Fibroblast of skin of right quadriceps (primary cell): ENCODE measurements at regions not wholly inside any gene's neighbourhood (a gene's known extent, or its start where the extent isn't known, plus 50 kb on each side); places are given as distances from the start of the nearest gene placed in this dataset.

Experiments
- DNase-seq: peaks from one replicate; pipeline ENCODE4 v3.0.0-alpha.2; 2013

DNA sequence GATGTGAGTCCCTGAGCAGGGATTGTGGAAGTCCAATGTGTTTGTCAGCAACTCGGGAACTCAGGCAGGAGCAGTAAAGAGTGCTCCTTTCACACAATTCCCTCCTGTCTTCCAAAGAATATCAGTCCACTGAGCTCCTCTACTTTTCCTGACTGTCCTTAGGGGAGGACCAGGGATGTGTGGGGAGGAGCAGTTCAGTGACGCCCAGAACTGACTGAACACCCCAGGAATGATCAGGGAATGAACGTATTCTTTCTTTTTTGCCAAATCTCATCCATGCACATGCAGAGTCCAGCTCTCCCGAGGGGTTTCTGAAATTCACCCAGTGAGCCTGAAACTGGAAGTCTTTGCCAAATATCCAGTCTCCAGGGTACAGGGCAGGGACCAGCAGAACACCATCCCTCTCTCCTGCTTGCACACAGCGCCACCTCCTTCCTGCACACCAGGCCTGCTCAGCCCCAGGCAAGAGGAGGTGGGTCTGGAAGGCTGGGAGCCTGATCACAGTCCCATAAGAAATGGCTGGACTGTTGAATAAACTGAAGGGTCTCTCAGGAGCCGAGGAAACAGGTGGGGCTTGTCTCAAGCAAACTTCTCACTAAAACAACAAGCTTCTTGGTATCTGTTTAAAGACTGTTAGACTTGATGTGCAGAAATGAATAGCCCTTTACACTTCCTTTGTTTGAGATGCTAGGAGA is 294.7 kb downstream of the C7orf25 start:
- DNase-seq = no peak

DNA sequence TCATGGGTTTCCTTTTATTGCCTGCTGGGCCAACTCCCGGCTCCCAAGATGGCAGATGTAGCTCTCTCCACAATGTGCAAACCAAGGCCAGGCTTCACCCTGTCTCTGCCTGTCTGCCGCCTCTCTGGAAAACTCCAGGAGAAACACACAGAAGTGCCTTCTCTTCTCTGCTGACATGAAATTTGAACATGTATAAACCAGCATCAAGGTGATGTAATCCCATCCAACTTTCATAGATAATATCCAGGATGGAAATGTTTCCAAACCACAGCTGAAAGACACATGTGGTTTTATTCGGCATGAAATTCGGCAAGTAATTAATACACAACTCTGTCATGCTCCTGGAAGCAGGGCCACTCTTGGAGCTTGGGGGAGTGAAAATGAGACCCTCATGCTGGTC is 297.2 kb downstream of the C7orf25 start:
- no peak for DNase-seq

DNA sequence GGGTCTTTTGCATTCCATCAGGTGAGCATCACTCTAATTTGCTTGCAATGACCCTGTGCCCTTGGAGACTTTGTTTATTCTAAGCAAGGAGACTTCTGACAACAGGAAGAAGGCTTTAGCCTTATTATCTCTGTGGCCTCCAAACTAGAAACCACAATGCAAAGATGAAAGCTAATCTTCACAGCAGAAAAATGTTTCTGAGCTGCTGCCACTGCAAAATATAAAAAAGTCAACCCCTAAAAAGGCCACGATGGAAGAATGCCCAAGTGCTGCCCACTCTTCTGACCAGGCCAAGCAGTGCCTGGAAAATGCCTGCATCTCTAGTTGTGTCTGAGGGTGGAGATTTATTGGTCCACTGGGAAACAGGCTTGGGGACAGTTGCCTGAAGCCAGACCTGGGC is 299.9 kb downstream of the C7orf25 start:
- DNase-seq = no peak

DNA sequence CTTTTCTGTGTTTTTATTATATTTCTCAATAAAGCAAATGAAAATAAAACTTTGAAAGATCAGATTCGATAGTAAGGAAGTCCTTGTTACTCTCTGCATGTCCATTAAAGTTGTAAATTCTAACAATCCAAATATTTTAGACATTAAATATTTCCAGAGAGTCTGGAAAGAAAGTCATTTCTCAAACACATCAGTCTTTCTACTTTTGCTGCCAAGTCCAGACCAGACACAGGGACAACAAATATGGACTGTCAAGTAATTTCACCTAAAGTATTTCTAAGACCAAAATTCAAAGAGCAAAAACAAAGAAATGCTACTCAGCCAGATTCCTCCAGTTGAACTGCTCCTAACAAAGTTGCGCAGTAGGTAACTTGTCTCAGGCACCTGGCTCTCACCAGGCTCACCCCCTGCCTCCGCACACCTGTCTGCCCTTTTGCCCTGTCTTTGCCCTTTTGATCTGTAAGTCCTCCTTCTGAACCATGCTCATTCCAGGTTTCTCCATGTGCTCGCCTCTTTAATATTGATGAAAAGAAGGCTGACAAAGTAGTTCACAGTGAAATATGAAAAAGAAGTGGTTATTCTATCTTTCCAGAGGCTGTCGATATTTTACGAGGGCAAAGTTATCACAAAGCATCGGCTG is 300.5 kb downstream of the C7orf25 start:
- DNase-seq = no peak

- no peak for DNase-seq
Measured at GRCh38 chr7:42606193-42606905, 305.5 kb downstream of the C7orf25 start.

GRCh38 chr7:42605406-42606192 is 306.3 kb downstream of the C7orf25 start:
- peak; percentile 37 for DNase-seq

GRCh38 chr7:42603496-42603895 is 308.4 kb downstream of the C7orf25 start:
- DNase-seq = no peak

DNA sequence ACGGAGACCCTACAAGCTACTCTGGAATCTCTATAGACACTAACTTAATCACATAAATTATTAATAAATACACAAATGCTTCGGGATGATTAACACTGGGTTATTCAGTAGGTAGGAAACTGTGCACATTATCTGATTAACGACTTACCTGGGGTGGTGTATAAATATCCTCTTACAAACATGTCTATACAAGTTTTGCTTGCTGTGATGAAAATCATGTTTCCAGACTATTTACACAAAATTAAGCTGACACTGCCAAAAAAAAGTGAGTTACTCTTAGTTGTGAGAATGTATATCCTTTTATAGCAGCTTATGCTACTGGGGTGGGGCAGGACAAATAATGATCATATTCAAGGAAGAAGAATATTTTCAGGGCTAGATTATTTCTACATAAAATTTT is 314.6 kb downstream of the C7orf25 start:
- DNase-seq = no peak

GRCh38 chr7:42596737-42597136 is 315.1 kb downstream of the C7orf25 start:
- DNase-seq = no peak

DNA sequence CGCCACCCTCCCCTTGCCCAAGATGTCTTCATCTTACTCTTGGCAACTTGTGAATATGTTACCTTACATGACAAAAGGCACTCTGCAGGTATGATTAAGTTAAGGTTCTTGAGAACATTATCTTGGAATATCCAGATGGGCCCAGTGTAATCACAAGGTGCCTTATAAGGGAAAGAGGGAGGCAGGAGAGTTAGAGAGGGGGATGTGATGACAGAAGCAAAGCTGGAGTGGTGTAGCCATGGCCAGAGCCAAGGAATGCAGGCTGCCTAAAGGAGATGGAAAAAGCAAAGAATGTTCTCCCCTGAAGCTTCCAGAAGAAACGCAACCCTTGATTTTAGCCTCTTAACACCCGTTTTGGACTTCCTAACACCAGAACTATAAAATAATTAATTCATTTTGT is 318.0 kb downstream of the C7orf25 start:
- DNase-seq = no peak

DNA sequence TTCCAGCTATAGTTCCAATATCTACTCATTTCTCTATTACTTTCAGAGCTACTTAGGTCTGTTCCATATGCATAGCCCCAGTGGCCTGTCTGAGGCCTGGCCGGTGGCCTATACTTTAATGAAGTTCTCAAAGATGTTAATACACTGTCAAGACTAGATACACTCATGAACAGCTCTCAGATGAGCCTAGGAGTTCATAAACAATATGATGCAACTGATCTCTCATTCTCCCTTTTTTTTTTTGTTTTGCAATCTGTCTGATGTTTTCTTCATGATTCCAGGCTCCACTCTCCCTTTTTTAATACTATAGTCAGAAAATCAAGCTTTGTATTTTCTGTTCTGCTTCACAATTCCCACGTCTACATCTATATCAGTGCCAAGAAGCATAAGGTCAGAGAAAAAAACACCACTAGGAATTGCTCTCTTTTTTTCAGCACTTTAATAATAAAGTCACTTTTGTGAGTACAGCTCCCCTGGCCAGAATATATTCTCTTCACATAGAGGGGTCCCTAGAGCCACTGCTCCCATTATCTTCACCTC is 321.0 kb downstream of the C7orf25 start:
- no peak for DNase-seq

GRCh38 chr7:42588876-42589275 is 323.0 kb downstream of the C7orf25 start:
- DNase-seq = no peak

- DNase-seq = no peak
Measured at GRCh38 chr7:42587806-42588205, 324.1 kb downstream of the C7orf25 start.

DNA sequence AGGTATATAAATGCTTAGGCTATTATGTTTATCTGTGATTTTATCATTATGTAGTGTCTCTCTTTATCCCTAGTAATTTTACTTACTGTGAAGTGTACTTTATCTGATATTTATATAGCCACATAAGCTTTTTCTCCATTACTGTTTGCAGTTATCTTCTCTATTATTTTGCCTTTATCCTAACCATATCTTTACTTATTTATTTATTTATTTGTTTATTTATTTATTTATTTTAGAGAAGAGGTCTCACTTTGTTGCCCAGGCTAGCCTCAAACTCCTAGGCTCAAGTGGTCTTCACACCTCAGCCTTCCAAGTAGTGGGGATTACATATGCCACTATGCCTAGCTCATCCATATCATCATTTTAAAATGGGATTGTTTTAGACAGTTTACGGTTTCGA is 331.8 kb downstream of the C7orf25 start:
- no peak for DNase-seq

- DNase-seq = no peak
Measured at GRCh38 chr7:42575171-42575570, 336.7 kb downstream of the C7orf25 start.

DNA sequence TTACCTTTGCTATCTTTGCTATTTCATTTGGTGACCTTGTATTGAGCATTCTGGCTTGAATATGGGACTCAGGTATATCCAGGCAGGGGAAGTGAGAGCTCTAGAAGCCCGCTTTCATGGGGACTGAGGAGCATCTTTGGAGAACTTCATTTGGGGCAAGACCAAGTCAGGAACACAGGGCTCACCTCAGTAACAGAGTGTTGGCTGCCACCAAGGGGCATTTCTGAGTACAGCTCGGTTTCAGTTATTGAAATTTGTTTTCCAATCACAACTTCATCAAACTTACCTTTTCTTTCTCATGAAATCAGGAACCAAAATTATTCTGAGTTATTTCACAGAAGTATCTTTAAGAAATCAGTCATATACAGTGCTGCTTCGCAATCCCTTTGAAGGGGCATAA is 337.2 kb downstream of the C7orf25 start:
- peak; percentile 16 for DNase-seq

- peak; percentile 9 for DNase-seq
Measured at GRCh38 chr7:42573881-42574672, 337.1 kb upstream of the GLI3 start.

GRCh38 chr7:42572561-42572960 is 335.6 kb upstream of the GLI3 start:
- DNase-seq = no peak

DNA sequence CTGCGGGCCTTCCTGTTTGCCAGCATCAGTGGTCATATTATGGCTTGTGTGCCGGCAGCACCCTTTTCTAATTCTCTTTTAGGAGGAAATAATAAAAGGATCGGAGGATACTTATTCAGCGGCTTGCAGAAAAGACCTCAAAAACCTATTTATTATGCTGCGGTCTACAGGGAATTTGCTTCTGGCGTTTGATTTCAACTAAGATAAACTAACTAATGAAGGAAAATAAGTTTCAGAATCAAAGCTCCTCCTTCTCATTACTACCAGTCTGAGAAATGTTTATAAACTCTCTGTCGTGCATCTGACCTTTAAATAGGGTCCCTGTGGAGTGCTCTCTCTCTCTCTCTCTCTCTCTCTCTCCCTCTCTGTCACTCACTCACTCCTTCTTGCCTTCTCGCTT is 335.0 kb upstream of the GLI3 start:
- DNase-seq = no peak

DNA sequence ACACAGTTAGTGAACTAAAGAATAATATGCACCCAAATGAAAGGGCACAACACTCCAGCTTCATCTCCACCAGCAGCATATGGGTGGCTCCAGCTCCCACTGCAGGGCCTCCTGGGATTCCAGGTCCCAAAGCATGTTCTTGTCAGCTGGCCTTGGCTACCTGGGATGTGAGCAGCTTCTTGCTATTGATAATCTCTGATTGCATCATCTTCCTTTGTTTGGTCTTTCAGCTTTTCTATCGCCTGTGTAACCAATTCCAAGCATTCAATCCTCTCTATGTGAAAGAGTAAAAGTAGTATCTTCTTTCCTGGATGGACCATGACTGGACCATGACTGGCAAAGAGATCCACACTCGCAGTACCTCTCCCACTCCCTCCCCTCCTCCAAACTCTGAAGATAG is 333.9 kb upstream of the GLI3 start:
- no peak for DNase-seq

GRCh38 chr7:42567051-42567450 is 330.0 kb upstream of the GLI3 start:
- DNase-seq = no peak

- DNase-seq = no peak
Measured at GRCh38 chr7:42561797-42562196, 324.8 kb upstream of the GLI3 start.
